ENCODE measurements at regions not wholly inside any gene's neighbourhood (a gene's known extent, or its start where the extent isn't known, plus 50 kb on each side); places are given as distances from the start of the nearest gene placed in this dataset.

DNA sequence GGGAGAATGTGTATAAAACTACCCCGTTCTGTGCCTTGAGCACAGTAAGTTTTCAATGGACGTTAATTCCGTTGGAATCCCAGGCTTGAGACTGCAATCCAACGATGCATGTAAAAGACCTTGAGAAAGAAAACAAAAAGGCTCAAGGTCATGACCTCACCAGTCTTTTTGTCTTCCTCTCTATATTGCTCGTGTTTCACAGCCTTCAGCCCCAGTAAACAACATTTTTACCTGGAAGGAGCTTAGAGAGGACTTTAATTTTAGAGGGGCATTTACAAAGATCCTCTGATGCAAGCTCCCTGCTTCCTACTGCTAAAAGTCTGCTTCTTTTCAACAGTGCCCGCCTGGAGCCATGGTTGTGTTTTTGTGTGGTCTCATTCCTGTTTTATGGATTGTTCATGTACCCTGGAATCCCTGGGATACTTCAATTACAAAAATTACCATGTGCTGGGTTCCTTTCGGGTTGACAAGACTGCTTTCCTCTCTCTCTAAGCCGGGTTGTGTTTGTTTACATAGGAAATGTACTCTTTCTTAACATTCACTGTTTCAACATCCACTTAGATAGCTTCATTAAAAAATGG, 320.1 kb upstream of the NFE2L3 start:
- FAIRE-seq = no peak

DNA sequence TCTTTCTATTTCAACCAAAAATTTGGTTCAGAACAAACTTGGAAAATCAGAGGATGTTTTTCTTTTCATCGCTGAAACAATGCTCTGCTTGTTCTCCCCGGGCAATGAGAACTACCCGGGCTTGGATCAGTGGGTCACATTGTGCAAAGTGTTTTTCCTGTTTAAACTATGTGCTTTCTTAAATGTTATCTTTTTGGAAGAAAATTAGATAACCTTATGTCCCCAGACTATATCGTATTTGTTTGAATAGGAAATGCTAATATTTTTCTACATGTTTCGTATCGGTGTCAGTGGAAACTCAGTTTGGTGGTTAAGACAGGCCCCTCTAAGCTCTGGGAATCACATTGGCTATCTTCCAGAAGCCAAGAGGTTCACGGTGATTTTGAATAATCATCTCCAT, 319.5 kb upstream of the NFE2L3 start:
- FAIRE-seq = no peak

DNA sequence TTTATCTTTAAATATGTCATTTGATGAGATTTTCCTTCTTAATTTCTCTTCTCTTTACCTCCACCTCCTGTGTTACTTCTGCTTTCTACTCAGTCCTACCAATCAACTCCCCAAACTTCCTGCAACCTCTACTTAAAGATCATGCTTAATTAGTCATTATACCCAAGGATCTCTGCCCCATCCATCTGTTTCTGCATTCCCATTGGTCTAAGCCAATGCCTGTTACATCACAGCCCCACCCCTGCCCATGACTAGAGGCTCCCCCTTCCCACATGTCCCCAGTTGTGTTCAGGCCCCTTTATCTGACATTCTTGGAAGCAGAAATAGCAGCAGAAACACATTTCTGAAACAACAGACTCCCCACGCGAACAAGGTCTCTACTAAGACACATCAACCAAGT, 319.1 kb upstream of the NFE2L3 start:
- no peak for FAIRE-seq

DNA sequence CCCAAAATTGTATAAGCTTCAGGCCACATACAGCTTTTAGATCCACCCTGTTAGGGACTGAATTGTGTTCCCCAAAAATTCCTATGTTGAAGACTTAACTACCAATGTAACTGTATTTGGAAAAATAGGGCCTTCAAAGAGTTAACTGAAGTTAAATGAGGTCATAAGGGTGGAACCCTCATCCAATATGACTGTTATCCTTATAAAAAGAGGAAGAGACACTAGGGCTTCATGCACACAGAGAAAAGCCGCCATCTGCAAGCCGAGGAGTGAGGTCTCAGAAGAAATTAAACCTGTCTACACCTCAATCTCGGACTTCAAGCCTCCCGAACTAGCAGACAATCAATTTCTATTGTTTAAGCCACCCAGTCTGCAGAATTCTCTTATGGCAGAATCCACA, 317.9 kb upstream of the NFE2L3 start:
- FAIRE-seq = no peak

DNA sequence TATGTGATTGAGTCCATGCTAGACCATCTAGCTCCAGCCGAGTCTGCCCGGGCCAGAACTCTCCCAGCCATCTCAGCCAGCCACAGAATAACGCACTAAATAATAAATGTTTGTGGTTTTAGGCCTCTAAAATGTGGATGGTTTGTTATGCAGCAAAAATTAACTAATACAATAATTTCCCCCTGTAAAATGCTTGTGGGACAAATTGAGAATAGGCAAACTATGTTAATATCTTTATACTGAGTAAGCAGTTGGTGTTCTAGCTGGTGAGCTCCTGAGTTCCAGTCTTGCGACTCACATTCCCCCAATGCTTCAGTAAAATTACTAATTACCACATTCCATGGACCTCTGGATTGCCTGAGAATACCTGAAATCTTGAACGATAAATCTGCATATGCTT, 316.8 kb upstream of the NFE2L3 start:
- FAIRE-seq = no peak

DNA sequence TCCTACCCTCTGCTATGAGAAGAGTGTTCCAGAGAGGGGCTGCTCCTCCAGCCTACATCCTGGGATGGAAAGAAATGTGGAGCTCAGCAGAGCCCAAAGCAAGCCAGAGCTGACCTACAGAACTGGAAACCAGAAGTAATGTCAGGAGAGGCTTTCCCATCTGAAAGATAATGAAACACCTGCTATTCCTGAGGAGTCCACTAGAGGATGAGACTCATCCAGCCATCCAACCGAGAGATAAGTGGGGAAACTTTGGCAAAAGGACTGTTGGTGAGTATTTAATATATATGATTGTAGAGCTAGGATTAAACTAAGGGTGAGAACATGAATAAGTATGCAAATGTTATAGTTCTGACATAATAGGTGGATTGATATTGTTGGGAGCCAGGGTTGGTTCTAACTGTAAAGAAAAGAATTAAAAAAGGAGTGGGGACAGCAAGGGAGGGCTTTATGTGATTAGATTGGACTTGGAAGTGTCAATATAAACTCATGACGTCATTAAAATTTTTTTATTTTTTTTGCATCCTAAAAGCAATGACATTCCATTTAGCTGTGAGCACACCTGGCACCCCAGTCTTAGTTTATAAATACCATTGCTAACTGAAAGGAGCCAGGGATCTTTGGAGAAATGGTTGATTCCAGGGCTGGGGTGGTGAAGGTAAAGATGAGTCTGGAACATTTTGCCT, 312.8 kb upstream of the NFE2L3 start:
- FAIRE-seq = no peak

DNA sequence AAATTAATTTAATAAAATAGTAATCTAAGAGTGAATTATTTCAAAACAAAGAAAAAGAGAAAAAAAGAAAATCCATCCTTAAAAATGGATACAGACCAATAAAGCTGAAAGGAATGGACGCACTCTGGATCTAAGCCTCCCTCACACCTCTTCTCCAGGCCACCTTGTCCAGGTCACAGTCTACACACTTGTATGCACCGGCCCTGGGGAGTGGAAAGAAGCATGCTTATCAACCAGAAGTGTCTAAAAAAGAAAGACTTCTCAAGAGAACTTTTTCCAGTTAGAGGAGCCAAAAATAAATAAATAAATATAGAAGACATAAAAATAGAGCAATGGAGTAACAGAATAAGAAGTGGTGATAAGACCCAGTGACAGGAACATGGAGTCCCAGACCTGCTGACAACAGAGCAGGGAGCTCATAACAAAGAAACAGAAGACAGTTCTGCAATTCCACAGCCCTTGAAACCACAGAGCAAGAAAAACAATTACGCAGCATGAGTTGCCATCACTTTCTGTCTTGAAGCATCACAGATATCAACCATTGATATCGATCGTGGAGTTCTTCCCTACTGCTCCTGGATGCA, 311.7 kb upstream of the NFE2L3 start:
- FAIRE-seq = no peak

DNA sequence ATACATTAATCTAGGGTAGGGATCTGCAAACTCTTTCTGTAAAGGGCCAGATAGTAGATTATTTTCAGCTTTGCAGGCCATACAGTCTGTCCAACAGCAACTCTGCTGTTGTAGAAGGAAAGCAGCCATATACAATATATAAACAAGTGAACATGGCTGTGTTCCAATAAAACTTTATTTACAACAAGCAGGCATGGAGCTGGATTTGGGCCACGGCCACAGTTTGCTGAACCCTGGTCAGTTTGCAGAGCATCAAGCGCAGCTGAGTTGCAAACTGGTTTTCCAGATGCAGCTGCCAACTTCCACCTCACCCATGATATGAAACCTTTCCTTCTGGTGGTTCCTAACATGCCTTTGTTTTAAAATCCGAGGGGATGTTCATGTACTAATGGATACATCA, 310.4 kb upstream of the NFE2L3 start:
- FAIRE-seq = no peak

DNA sequence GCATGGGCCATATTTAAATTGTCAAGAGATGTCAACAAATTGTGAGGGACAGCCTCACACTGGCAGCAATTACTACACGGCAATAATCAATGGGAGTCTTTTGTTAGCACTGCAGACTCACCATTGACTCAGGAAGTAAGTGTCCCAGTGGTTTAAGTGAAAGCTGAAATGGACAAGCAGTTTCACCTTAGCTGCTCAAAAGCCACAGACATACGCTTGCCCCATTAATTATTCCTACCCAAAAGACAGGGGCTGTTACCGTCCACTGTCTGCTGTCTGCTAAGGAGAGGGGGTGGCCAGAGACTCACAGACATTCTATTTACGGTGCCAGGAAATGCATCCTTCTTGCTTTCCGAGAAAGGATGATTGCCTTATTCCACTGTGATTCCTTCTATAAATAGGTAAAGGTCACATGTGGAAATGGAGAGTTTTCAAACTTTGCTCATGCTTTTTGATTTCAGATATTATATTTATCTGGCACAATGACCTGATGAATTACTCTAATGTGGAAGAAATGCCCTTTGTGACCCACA, 309.7 kb upstream of the NFE2L3 start:
- FAIRE-seq = no peak

DNA sequence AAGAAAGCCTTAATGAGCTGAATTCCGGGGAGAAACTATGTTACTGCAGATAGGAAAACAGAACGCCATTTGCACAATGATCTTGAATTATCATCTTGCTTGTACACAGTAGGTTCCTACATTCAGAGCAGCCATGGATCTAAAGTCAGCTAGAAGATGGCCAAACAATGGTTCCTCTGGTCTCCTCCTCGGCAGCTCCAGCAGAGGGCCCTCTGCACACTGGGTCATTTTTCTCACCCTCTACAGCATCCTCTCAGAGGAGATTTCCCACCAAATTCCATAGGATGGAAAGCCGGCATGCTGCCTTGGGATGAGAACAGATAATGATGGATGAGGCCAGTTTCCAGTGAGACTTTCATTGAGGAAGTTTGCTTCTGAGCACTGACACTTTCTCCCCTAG, 308.5 kb upstream of the NFE2L3 start:
- no peak for FAIRE-seq

DNA sequence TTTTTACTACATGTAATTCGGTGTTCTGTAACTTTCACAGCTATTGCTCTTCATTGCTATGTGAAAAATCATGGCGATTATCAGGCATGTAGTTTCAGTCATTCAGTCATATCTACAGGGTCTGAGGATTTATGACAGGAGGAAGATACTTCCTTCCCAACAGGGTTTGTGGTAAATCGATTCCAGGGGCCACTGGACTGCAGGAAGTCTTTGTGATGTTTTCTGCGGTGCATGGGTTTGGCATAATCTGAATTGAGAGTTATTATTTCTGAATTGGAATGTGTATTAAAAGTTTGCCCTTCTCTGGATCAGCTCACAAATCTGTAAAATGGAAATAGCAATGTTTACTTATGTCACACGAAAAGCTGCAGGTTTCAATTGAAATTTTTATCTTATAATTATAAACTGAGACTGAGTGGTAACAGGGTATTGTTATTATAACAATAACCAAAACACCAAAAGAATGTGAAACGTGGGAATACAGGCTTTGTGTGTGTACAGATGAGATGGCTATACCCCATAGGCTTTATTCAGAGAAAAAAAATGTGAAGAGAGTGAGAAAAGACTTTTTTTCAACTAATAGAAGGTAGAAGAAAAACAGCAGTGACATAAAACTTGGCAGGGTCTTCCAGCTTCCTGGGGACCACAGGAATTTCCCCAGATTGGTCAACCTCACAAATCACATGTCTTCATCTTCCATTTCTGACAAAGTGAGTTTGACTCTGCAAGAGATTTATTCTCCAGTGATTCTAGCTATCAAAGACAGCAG, 307.7 kb upstream of the NFE2L3 start:
- no peak for FAIRE-seq

DNA sequence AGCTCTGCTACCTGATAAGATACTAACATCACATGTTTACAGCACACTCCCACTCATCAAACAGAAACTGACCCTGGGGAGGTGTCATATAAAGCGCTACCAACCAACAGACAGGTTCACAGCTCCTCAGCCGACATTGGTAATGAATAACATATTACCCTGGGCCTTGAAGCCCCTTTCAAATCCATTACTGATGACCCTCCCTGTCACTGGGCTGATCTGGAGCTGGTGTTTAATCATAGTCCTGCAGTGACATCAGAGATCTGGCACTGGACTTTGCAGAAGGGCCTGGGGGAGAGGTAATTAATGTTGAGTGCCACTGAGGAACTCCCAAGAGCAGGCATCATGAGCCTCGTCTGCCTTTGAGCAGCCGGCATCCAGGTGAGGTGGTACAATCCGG, 306.5 kb upstream of the NFE2L3 start:
- FAIRE-seq = no peak

DNA sequence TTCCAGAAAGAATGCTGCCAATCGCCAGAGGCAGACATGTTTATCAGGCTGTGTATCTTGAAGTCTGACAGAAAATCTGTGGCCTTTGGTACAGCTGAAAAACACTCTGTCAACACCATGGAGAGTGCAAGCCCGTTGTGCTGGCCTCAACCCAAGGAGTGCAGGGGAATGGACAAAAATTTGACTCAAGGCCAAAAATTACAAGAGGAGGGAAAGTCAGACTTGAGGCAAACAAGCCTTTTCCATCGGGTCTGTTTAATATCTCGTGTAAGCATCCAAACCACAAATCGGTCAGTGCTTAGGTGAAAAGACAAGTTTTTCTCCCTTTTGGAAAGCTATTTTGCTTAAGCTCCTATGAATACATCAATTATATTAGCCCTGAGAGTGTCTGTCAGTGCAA, 305.3 kb upstream of the NFE2L3 start:
- no peak for FAIRE-seq

DNA sequence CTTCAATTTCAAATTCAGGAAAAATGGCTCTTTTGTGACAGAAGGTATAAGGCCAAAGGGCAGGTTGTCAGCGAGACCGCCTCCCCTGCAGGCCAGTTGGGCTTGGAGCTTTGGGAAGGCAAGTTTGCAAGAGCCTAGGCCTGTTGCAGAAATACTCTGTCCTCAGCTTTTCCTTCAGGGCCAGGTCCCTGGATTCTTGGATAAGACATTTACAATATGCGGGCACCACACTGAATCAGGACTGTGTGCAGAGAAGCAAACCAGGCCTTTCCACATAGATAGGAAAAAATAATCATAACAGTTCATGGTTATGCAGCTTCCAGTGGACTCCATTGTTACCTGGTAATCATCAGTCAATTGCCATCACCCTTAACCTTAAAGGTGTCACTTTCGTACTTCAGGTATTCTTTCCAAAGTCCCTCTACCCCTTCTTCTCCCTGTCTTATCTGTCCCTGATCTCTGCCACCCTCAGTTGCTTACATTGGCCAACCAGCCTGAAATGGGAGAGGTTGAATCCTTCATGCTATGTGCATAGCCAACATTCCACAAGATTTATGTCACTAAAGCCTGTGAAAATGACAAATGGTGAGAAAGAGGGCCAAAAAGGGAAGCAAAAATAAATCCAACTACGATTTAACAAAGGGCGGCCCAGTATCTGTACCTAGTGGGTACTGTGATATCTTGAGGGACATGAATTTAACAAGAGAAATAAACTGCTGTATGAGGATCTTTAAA, 304.5 kb upstream of the NFE2L3 start:
- FAIRE-seq = no peak

DNA sequence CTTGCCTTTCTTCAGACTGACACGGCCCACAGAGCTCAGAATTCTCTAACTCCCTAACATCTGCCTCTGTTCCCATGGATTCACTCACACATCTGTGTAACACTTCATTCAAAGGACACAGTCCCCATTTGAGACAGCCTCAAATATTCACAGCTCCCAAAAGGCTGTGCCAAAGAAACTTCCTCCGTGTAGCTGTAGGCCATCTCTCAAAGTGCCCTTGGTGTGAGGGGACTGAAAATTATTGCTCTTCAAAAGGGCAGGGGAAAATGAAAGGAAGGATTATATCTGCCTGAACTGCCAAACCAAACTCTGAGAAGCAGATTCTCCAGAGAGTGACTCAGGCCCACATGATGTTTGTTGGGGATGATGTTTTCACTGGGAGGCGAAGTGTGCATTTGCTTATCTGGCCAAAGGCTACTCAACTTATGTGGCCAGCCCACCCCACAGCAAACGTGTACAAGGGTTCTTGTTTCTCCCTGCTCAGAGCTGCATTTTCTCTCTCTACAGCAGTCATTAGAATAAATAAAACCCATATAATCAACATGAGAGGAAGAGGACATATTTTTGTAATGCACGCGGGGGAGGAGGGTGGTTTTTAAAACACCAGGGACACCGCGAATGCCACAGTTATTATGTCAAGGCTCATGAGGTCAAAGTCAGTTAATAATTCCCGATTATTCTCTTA, 302.4 kb upstream of the NFE2L3 start:
- no peak for FAIRE-seq

DNA sequence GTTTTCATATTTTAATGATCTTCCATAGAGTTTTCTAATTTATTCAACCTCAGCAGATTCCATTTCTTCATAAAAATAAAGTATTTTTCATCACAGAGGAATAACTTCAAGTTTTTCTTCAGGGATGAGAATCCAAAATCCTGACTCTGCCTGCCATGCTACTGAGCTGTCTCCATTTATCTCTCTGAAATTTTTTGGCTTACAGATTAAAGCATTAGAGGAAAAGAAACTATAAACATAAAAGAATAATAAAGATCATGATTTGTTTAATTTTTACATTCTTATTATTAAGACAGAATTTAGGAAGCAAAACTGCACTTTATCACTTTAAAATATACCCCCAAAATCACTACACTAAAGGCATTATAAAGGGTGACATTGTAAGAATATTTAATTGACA, 301.8 kb upstream of the NFE2L3 start:
- no peak for FAIRE-seq

DNA sequence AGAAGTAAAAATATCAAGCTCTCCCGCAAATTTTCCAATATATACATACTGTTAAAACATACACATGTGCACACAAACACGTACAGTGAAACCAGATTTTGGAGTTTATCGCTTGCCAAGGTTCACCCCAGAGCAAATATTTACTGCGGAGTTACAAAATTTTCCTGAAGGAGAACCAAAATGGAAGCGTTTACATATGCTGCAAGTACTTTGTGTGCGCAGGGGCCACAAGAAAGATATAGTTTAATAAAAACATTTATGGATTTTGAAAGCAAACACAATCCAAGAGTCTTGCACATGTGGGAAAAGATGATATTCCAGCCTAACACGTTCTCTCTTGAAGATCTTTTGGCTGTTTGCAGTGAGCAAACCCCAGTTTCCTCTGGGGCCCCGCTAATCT, 301.3 kb upstream of the NFE2L3 start:
- FAIRE-seq = no peak

DNA sequence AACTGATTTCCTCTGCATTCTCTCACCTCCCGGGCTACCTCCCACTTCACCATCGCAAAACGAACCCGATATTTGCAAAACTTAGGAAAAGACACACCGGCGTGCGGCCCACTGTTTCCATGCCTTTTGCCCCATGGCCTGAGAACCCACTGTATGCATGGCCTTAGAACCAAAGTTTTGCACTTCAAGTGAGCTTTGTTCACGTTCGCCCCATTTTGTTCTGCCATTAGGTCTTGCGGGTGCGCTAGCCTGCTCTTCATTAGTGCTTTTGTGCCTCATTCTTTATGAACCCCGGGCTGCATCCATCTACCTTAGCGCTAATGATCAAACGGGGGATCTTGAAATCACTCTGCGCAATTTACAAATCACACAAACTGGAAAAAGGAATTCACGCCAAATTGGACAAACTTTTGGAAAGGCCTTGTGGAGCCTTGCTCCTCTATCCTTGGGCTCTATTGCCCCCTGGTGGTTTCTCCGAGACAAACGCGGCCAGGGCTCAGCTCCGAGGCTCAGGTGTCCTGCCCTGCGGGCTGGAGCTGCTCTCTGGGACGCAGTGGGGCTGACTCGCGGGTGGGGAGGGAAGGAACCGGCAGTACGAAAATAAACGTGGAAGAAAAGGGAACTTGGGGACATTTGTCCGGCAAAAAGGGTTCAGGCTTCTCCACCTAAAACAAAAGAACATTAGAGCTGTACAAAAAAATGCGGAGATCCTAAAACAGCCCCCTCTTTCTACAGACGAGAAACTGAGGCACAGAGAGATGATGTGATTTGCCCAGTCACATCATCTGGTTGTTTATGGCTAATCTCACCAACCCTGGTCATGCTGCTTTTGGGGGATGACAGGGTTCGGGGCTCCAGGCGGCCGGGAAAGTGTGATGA, 300.4 kb upstream of the NFE2L3 start:
- FAIRE-seq = no peak

DNA sequence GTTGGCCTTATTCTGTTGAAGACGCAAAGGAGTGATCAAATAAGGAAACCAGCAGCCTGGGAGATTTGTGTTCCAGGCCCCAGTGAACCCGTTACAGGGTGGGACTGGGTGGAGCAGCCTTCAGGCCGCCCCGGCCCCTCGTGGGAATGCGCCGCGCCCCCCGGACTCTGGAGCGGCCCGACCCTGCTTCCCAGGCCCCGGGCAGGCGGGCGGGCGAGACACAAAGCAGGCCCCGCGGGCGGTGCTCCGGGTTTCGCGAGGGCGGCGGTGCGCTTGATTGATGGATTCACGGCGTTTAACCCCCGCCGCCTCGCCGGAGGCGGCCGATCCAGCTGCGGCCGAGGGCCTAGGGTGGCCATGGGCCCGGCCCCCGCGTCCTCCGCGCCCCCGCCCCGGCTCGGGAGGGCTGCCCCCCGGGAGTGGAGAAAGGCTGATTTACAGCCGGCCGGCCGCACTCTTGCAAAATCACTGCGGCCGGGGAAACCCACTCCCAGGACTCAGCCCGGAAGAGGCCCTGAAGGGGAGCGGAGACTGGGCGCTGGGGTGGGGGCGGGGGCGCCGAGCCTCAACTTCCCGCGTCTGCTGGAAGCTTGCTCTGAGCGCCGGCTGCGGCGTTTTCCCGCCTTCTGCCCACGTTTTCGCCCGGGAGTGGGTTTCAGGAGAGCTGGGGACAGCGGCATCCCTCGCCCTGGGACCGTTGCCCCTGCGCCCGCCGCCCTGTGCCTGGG, 299.6 kb upstream of the NFE2L3 start:
- no peak for FAIRE-seq

DNA sequence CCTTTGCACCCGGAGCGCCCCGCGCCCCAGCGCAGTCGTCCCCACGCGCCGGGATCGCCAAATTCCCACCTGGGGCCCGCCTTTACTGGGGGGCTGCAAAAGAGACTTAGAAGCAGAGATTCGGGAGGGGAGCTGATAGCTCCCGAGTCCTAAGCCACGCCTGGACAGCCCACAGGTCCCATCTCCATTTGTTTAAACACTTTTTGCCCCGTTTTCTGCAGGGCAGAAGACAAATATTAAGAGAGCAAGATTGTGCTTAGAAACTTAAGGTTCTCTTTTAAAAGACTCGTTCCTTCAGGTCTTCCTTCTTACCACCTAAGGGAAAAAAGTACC, 299.1 kb upstream of the NFE2L3 start:
- FAIRE-seq = no peak

DNA sequence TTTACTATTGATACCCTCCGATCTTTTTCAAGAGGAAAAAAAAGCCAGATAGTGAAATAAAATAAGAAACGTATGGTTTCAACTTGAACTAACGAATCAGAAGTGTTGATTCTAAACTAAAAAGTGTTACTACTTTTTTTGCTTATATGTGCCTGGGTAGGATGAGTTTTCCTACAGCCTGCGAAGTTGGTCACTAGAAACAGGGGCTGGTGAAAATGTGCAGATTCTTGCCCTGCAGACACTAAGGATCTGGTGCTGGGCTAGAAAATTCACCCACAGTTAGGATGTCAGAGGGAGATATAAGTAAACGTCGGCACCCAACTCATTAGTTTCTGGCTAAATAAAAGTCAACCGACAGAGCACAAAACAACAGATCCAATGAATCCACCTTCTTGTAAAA, 298.7 kb upstream of the NFE2L3 start:
- no peak for FAIRE-seq

Data from A204.1 (cell line).